ENCODE measurements at regions not wholly inside any gene's neighbourhood (a gene's known extent, or its start where the extent isn't known, plus 50 kb on each side); places are given as distances from the start of the nearest gene placed in this dataset.

- TF ChIP-seq GATA3 (IDR thresholded peaks at IDR 0.05; ENCODE audit: low read depth, low read length) (no peak), GATA2 (IDR thresholded peaks at IDR 0.05; ENCODE audit: low read depth, low read length) (no peak)
Measured at GRCh38 chr16:17984810-17985209, 351.7 kb downstream of the NPIPA8 start.
